ENCODE measurements at regions not wholly inside any gene's neighbourhood (a gene's known extent, or its start where the extent isn't known, plus 50 kb on each side); places are given as distances from the start of the nearest gene placed in this dataset.

GRCh38 chr5:165003283-165003682, 1497.9 kb downstream of the MAT2B start:
- TF ChIP-seq CTCF (IDR thresholded peaks at IDR 0.05) = no peak
- TF ChIP-seq POLR2A (IDR thresholded peaks at IDR 0.05) = no peak
